ENCODE measurements at regions not wholly inside any gene's neighbourhood (a gene's known extent, or its start where the extent isn't known, plus 50 kb on each side); places are given as distances from the start of the nearest gene placed in this dataset.

DNA sequence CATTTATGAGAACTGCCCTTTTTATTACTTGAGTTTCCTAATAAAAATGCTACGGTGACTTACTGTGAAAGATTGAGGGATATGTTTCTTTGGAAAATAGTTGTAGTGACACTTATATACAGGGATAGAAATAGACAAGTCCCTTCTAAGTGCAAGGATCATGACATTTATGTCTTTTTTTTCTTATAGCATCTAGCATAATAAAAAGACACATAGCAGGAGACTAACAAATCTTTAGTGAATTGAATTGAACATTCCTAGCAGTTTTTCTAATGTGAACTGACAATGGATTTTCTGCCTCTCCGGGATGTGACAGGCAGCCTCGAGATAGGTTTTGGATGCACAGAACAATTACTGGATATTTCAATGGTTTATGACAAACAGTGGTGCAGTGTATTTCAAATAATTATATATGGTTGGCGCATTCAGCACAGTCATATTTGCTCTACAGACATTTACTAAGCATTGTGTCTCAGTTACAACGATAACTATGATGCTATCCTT, 562.8 kb downstream of the ADCYAP1 start:
- no peak for TF ChIP-seq CTCF (IDR thresholded peaks at IDR 0.05)
- no peak for TF ChIP-seq POLR2A (IDR thresholded peaks at IDR 0.05)

All from breast epithelium (tissue), 3 donors.